SK-N-SH (cell line): ENCODE measurements at regions not wholly inside any gene's neighbourhood (a gene's known extent, or its start where the extent isn't known, plus 50 kb on each side); places are given as distances from the start of the nearest gene placed in this dataset.

Experiments
- CTCF ChIA-PET: fragments of 300-600, 350-600 bp; formaldehyde crosslinking; extraction: SDS; loops from one replicate; lab custom pipeline; 2021; lab: Yijun Ruan, JAX
- POLR2A ChIA-PET: fragments of 350-600 bp; sonication (Branson Sonifier 250); formaldehyde crosslinking; extraction: SDS; loops from one replicate; lab custom pipeline; 2020; ENCODE audit warnings: antibody characterized with exemption, inconsistent platforms; lab: Yijun Ruan, JAX
- DNase-seq: peaks from one replicate; pipeline ENCODE4 v3.0.0; 2012
- H2AFZ ChIP-seq: fragments of 200-600 bp; sonication (generic); 2 replicates; pipeline ENCODE4 v1.8.1; 2016; ENCODE audit warnings: antibody characterized with exemption, mild to moderate bottlenecking, low read depth
- H3F3A ChIP-seq: fragments of 200-600 bp; sonication (generic); replicated peaks from 2 replicates; pipeline ENCODE3; 2016; ENCODE audit warnings: antibody characterized with exemption, mild to moderate bottlenecking; ENCODE audit not compliant: insufficient read depth
- H3K27ac ChIP-seq, 2 experiments: fragments of 200-500 bp in 1 of 2; fragments of 200-600 bp in 1 of 2; sonication (Bioruptor generic) in 1 of 2; sonication (generic), shearing (Covaris generic) in 1 of 2; 2 replicates each; pipeline versions ENCODE4 v1.5.1 to v1.6.1; 2014 to 2016; ENCODE audit warnings: low read depth in 2 of 2, inconsistent platforms in 1 of 2, low read length in 1 of 2, mild to moderate bottlenecking in 1 of 2, mixed read lengths in 1 of 2
- H3K27me3 ChIP-seq: fragments of 200-600 bp; sonication (generic), shearing (Covaris generic); 2 replicates; pipeline ENCODE4 v1.6.1; 2016; ENCODE audit warnings: mixed run types; ENCODE audit not compliant: insufficient read depth
- H3K36me3 ChIP-seq, 2 experiments: fragments of 200-500 bp in 1 of 2; fragments of 200-600 bp in 1 of 2; sonication (Bioruptor generic) in 1 of 2; sonication (generic) in 1 of 2; replicated peaks in 1 of 2; 2 replicates each; pipeline versions ENCODE3 to v1.5.1; 2014 to 2016; ENCODE audit warnings: low read length in 1 of 2, mild to moderate bottlenecking in 1 of 2; ENCODE audit not compliant: insufficient read depth in 2 of 2, control insufficient read depth in 1 of 2
- H3K4me1 ChIP-seq, 2 experiments: fragments of 200-500 bp in 1 of 2; fragments of 200-600 bp in 1 of 2; sonication (Bioruptor generic) in 1 of 2; sonication (generic), shearing (Covaris generic) in 1 of 2; 2 replicates each; pipeline versions ENCODE4 v1.5.1 to v1.6.1; 2014 to 2016; ENCODE audit warnings: low read depth in 1 of 2, low read length in 1 of 2, mixed run types in 1 of 2; ENCODE audit not compliant: insufficient read depth in 2 of 2, control insufficient read depth in 1 of 2
- H3K4me2 ChIP-seq: fragments of 200-600 bp; sonication (generic), shearing (Covaris generic); 2 replicates; pipeline ENCODE4 v1.6.1; 2017; ENCODE audit warnings: mixed run types
- H3K4me3 ChIP-seq, 2 experiments: fragments of 200-500 bp in 1 of 2; fragments of 200-600 bp in 1 of 2; sonication (Bioruptor generic) in 1 of 2; sonication (generic), shearing (Covaris generic) in 1 of 2; 2 replicates each; pipeline versions ENCODE4 v1.5.1 to v1.8.1; 2014 to 2016; ENCODE audit warnings: low read depth in 2 of 2, inconsistent platforms in 1 of 2, low read length in 1 of 2, mild to moderate bottlenecking in 1 of 2, mixed read lengths in 1 of 2, moderate library complexity in 1 of 2
- H3K79me2 ChIP-seq: fragments of 200-600 bp; sonication (generic); 2 replicates; pipeline ENCODE4 v1.8.1; 2017; ENCODE audit warnings: mild to moderate bottlenecking; ENCODE audit not compliant: insufficient read depth
- H3K9ac ChIP-seq: fragments of 200-600 bp; sonication (generic); 2 replicates; pipeline ENCODE4 v1.6.1; 2017; ENCODE audit warnings: mixed run types
- H3K9me2 ChIP-seq: fragments of 200-600 bp; sonication (generic); 2 replicates; pipeline ENCODE4 v1.6.1; 2017; ENCODE audit warnings: mixed run types
- H3K9me3 ChIP-seq: fragments of 200-600 bp; sonication (generic); 2 replicates; pipeline ENCODE4 v1.6.1; 2017; ENCODE audit warnings: mixed run types, mild to moderate bottlenecking, moderate library complexity
- H4K20me1 ChIP-seq: fragments of 200-600 bp; sonication (generic); 2 replicates; pipeline ENCODE4 v1.6.1; 2017; ENCODE audit warnings: mild to moderate bottlenecking, mixed run types; ENCODE audit not compliant: insufficient read depth
- CTCF ChIP-seq: fragments of 200-600 bp; sonication (generic); IDR thresholded peaks from 2 replicates; pipeline ENCODE4 v1.6.1; 2017; ENCODE audit warnings: antibody characterized with exemption, mild to moderate bottlenecking, moderate library complexity
- ELF1 ChIP-seq: IDR thresholded peaks from 2 replicates; pipeline ENCODE4 v1.4.0; 2012
- EZH2phosphoT487 ChIP-seq: fragments of 200-600 bp; sonication (generic); IDR thresholded peaks from 2 replicates; pipeline ENCODE4 v1.6.1; 2017; ENCODE audit warnings: low read depth, mixed run types, mild to moderate bottlenecking, antibody characterized with exemption, moderate library complexity, borderline replicate concordance
- FOXM1 ChIP-seq: IDR thresholded peaks from 2 replicates; pipeline ENCODE4 v1.4.0; 2012; ENCODE audit warnings: low read depth, mild to moderate bottlenecking
- GABPA ChIP-seq: IDR thresholded peaks from 2 replicates; pipeline ENCODE4 v1.4.0; 2012; ENCODE audit warnings: low read depth, mild to moderate bottlenecking
- GATA2 ChIP-seq: sonication (generic); formaldehyde crosslinking; IDR thresholded peaks from 2 replicates; pipeline ENCODE4 v1.5.0; 2020; ENCODE audit warnings: mild to moderate bottlenecking, missing genetic modification reagents
- MEF2A ChIP-seq: IDR thresholded peaks from 2 replicates; pipeline ENCODE4 v1.4.0; 2012; ENCODE audit warnings: low read depth, borderline replicate concordance
- MXI1 ChIP-seq: IDR thresholded peaks from 2 replicates; pipeline ENCODE4 v1.6.1; 2012; ENCODE audit warnings: mild to moderate bottlenecking, low read depth, low read length, improper control_type of control experiment
- NFIC ChIP-seq: IDR thresholded peaks from 2 replicates; pipeline ENCODE4 v1.4.0; 2012; ENCODE audit warnings: borderline replicate concordance
- RAD21 ChIP-seq: IDR thresholded peaks from 2 replicates; pipeline ENCODE4 v1.6.1; 2012; ENCODE audit warnings: mild to moderate bottlenecking, low read length
- RFX5 ChIP-seq: IDR thresholded peaks from 2 replicates; pipeline ENCODE4 v1.6.1; 2012; ENCODE audit warnings: mild to moderate bottlenecking, improper control_type of control experiment, low read length
- TAF1 ChIP-seq: IDR thresholded peaks from 2 replicates; pipeline ENCODE4 v1.6.1; 2012; ENCODE audit warnings: low read depth, mild to moderate bottlenecking, low read length, moderate library complexity, borderline replicate concordance
- TCF12 ChIP-seq: IDR thresholded peaks from 2 replicates; pipeline ENCODE4 v1.4.0; 2012
- USF1 ChIP-seq: IDR thresholded peaks from 2 replicates; pipeline ENCODE4 v1.4.0; 2012; ENCODE audit warnings: low read depth, borderline replicate concordance
- USF2 ChIP-seq: fragments of 150-350 bp; IDR thresholded peaks from 2 replicates; pipeline ENCODE4 v1.6.1; 2017; ENCODE audit warnings: antibody characterized with exemption, low read length, low read depth, borderline replicate concordance
- WGBS: methylation state at CpG from one replicate; pipeline ENCODE4 v1.1.6; 2017; ENCODE audit warnings: low lambda C conversion rate; 5-methylcytosine and 5-hydroxymethylcytosine counted together

- TF ChIP-seq TAF1 (no peak), USF2 (no peak), GABPA (no peak), RAD21 (no peak), MXI1 (no peak)
Measured at GRCh38 chr18:35836932-35837331, 135.5 kb upstream of the RMP24 start (continued).

- WGBS = 15% methylated on average over 5 of the region's 5 CpGs
- no peak for TF ChIP-seq GATA2 (CRISPR knock-in tag)
- TF ChIP-seq ELF1 = no peak
- no peak for TF ChIP-seq NFIC
- no peak for TF ChIP-seq EZH2phosphoT487
- TF ChIP-seq FOXM1 = no peak
- TF ChIP-seq RFX5 = no peak
- TF ChIP-seq MEF2A = no peak
- no peak for TF ChIP-seq TAF1
- TF ChIP-seq TCF12 = no peak
- Histone ChIP-seq H3K36me3 (no peaks in the 10 kb centered on the region), H3F3A (no peaks in the 10 kb centered on the region), H3K9ac (no peak overlapping the region), H3K4me2 (no peak overlapping the region), H3K79me2 (no peaks in the 10 kb centered on the region), H2AFZ (no peak overlapping the region), H3K9me2 (no peaks in the 10 kb centered on the region), H3K27ac (no peak overlapping the region), H3K27me3 (no peaks in the 10 kb centered on the region), H3K9me3 (no peaks in the 10 kb centered on the region), H3K4me1 (no peaks in the 10 kb centered on the region), H4K20me1 (no peaks in the 10 kb centered on the region), H3K4me3 (no peak overlapping the region)
- no peak for DNase-seq
- CTCF ChIA-PET = no interaction called here
- POLR2A ChIA-PET = no interaction called here
Measured at GRCh38 chr18:35837922-35838496, 134.5 kb upstream of the RMP24 start.

GRCh38 chr18:35841283-35841682 lies 131.2 kb upstream of the RMP24 start:
- no peak for DNase-seq
- 8% methylated on average over 2 of the region's 2 CpGs for WGBS
- H3K4me3 ChIP-seq = no peak overlapping the region
- H3K4me2 ChIP-seq = no peak overlapping the region
- H2AFZ ChIP-seq = no peak overlapping the region
- no peaks in the 10 kb centered on the region for H3K79me2 ChIP-seq
- no peaks in the 10 kb centered on the region for H4K20me1 ChIP-seq
- no peaks in the 10 kb centered on the region for H3K4me1 ChIP-seq
- H3K36me3 ChIP-seq = no peaks in the 10 kb centered on the region
- H3K27ac ChIP-seq = no peak overlapping the region
- POLR2A ChIA-PET = no interaction called here
- no peak for TF ChIP-seq CTCF
- no peak for TF ChIP-seq USF1
- no peaks in the 10 kb centered on the region for H3K9me3 ChIP-seq
- CTCF ChIA-PET = no interaction called here
- H3K27me3 ChIP-seq = no peaks in the 10 kb centered on the region; the same call in 1 of the 2 replicates
- H3K9me2 ChIP-seq = no peaks in the 10 kb centered on the region
- no peak overlapping the region for H3K9ac ChIP-seq
- no peaks in the 10 kb centered on the region for H3F3A ChIP-seq
